Neural progenitor cell (in vitro differentiated cells): ENCODE measurements at regions not wholly inside any gene's neighbourhood (a gene's known extent, or its start where the extent isn't known, plus 50 kb on each side); places are given as distances from the start of the nearest gene placed in this dataset.

Source experiments
- DNase-seq: peaks from one replicate; pipeline ENCODE4 v3.0.0-alpha.2; 2016; ENCODE audit warnings: low spot score
- H2AFZ ChIP-seq: fragments of 200-600 bp; sonication (generic); replicated peaks from 2 replicates; pipeline ENCODE4 v1.6.1; 2016; ENCODE audit warnings: antibody characterized with exemption
- H3F3A ChIP-seq: fragments of 200-600 bp; sonication (generic); 2 replicates; pipeline ENCODE4 v1.6.1; 2016; ENCODE audit warnings: antibody characterized with exemption, low read depth
- H3K27ac ChIP-seq: fragments of 200-600 bp; sonication (generic); 2 replicates; pipeline ENCODE4 v1.5.1; 2016; ENCODE audit warnings: mild to moderate bottlenecking
- H3K27me3 ChIP-seq: fragments of 200-600 bp; sonication (generic); 2 replicates; pipeline ENCODE4 v1.6.1; 2016; ENCODE audit warnings: mild to moderate bottlenecking, moderate library complexity
- H3K36me3 ChIP-seq: fragments of 200-600 bp; sonication (generic); 2 replicates; pipeline ENCODE4 v1.5.1; 2016
- H3K4me1 ChIP-seq: fragments of 200-600 bp; sonication (generic); 2 replicates; pipeline ENCODE4 v1.6.1; 2016; ENCODE audit warnings: mixed run types
- H3K4me2 ChIP-seq: fragments of 200-600 bp; sonication (generic); 2 replicates; pipeline ENCODE4 v1.6.1; 2016
- H3K4me3 ChIP-seq: fragments of 200-600 bp; sonication (generic); 2 replicates; pipeline ENCODE4 v1.5.1; 2016
- H3K79me2 ChIP-seq: fragments of 200-600 bp; sonication (generic); 2 replicates; pipeline ENCODE4 v1.6.1; 2016; ENCODE audit warnings: low read depth
- H3K9ac ChIP-seq: fragments of 200-600 bp; sonication (generic); 2 replicates; pipeline ENCODE4 v1.6.1; 2016
- H3K9me3 ChIP-seq: fragments of 200-600 bp; sonication (generic); 2 replicates; pipeline ENCODE4 v1.5.1; 2016; ENCODE audit warnings: low read depth
- H4K20me1 ChIP-seq: fragments of 200-600 bp; sonication (generic); 2 replicates; pipeline ENCODE4 v1.6.1; 2016; ENCODE audit warnings: low read depth
- H3K27ac Mint-ChIP-seq: 3 replicates; pipeline ENCODE4 v1.8.0; 2021; ENCODE audit warnings: mixed read lengths
- H3K27me3 Mint-ChIP-seq: 2 replicates; pipeline ENCODE4 v1.8.0; 2022; ENCODE audit warnings: low read depth, mild to moderate bottlenecking, inconsistent platforms, moderate library complexity, mixed read lengths; ENCODE audit not compliant: insufficient read depth
- H3K36me3 Mint-ChIP-seq: 3 replicates; pipeline ENCODE4 v1.8.0; 2021; ENCODE audit warnings: mixed read lengths
- H3K4me1 Mint-ChIP-seq: 3 replicates; pipeline ENCODE4 v1.8.0; 2021; ENCODE audit warnings: mixed read lengths
- H3K4me3 Mint-ChIP-seq: 3 replicates; pipeline ENCODE4 v1.8.0; 2021; ENCODE audit warnings: mild to moderate bottlenecking, moderate library complexity, mixed read lengths
- H3K9me3 Mint-ChIP-seq: 3 replicates; pipeline ENCODE4 v1.8.0; 2020; ENCODE audit warnings: mixed read lengths
- CTCF ChIP-seq: fragments of 200-600 bp; sonication (generic); IDR thresholded peaks from 2 replicates; pipeline ENCODE4 v1.5.1; 2017; ENCODE audit warnings: antibody characterized with exemption, mild to moderate bottlenecking
- EZH2 ChIP-seq: fragments of 200-600 bp; sonication (generic); IDR thresholded peaks from 2 replicates; pipeline ENCODE4 v1.6.1; 2017; ENCODE audit warnings: antibody characterized with exemption, mild to moderate bottlenecking, moderate library complexity
- EZH2phosphoT487 ChIP-seq: fragments of 200-600 bp; sonication (generic); IDR thresholded peaks from 2 replicates; pipeline ENCODE4 v1.6.1; 2017; ENCODE audit warnings: antibody characterized with exemption

- Histone ChIP-seq H3K27me3 (no peaks in the 10 kb centered on the region), H3K79me2 (no peaks in the 10 kb centered on the region), H3K27ac (no peak overlapping the region), H3K9ac (no peak overlapping the region), H3K36me3 (no peaks in the 10 kb centered on the region), H2AFZ (peak overlapping the region; percentile 70), H3K4me3 (no peak overlapping the region), H3F3A (no peaks in the 10 kb centered on the region), H3K4me1 (no peaks in the 10 kb centered on the region), H3K9me3 (no peaks in the 10 kb centered on the region), H3K4me2 (no peak overlapping the region), H4K20me1 (no peaks in the 10 kb centered on the region)
- DNase-seq = peak; percentile 18
- H3K36me3 Mint-ChIP-seq = no peaks in the 10 kb centered on the region
- H3K27ac Mint-ChIP-seq = peak overlapping the region; percentile 32
- no peak overlapping the region for H3K4me3 Mint-ChIP-seq
- H3K4me1 Mint-ChIP-seq = peaks cover 10% of the 10 kb centered on the region
- peaks cover 12% of the 10 kb centered on the region for H3K9me3 Mint-ChIP-seq
- no peaks in the 10 kb centered on the region for H3K27me3 Mint-ChIP-seq
- no peak for TF ChIP-seq EZH2phosphoT487
- TF ChIP-seq EZH2 = no peak
Observed at GRCh38 chr13:58397596-58398387, 766.2 kb downstream of the PCDH17 start.

- H3K9me3 ChIP-seq = no peaks in the 10 kb centered on the region
- Mint-ChIP-seq H3K9me3 (peaks cover 13% of the 10 kb centered on the region), H3K4me3 (no peak overlapping the region), H3K27me3 (no peaks in the 10 kb centered on the region), H3K36me3 (no peaks in the 10 kb centered on the region), H3K4me1 (peaks cover 10% of the 10 kb centered on the region), H3K27ac (no peak overlapping the region)
- H3K36me3 ChIP-seq = no peaks in the 10 kb centered on the region
- no peak overlapping the region for H3K4me3 ChIP-seq
- H3K9ac ChIP-seq = no peak overlapping the region
- H2AFZ ChIP-seq = no peak overlapping the region
- no peak overlapping the region for H3K4me2 ChIP-seq
- H3K27me3 ChIP-seq = no peaks in the 10 kb centered on the region
- TF ChIP-seq EZH2phosphoT487 (no peak), EZH2 (no peak), CTCF (no peak)
- no peaks in the 10 kb centered on the region for H3F3A ChIP-seq
- H3K27ac ChIP-seq = no peak overlapping the region
- H4K20me1 ChIP-seq = no peaks in the 10 kb centered on the region
- DNase-seq = no peak
- no peaks in the 10 kb centered on the region for H3K79me2 ChIP-seq
- H3K4me1 ChIP-seq = no peaks in the 10 kb centered on the region
Observed at GRCh38 chr13:58399263-58399662, 767.7 kb downstream of the PCDH17 start.

- H3K4me3 Mint-ChIP-seq = no peak overlapping the region
- no peaks in the 10 kb centered on the region for H3K27me3 Mint-ChIP-seq
- Histone ChIP-seq H3K4me2 (no peak overlapping the region), H3K9ac (no peak overlapping the region), H3K4me3 (no peak overlapping the region), H3K4me1 (no peaks in the 10 kb centered on the region), H3K27me3 (no peaks in the 10 kb centered on the region), H4K20me1 (no peaks in the 10 kb centered on the region), H3F3A (no peaks in the 10 kb centered on the region), H3K27ac (no peak overlapping the region), H3K9me3 (no peaks in the 10 kb centered on the region), H3K79me2 (no peaks in the 10 kb centered on the region), H2AFZ (no peak overlapping the region), H3K36me3 (no peaks in the 10 kb centered on the region)
- no peaks in the 10 kb centered on the region for H3K4me1 Mint-ChIP-seq
- TF ChIP-seq CTCF = no peak
- no peak for TF ChIP-seq EZH2phosphoT487
- TF ChIP-seq EZH2 = no peak
- no peak for DNase-seq
- peaks cover 4% of the 10 kb centered on the region for H3K9me3 Mint-ChIP-seq
- H3K36me3 Mint-ChIP-seq = no peaks in the 10 kb centered on the region
- H3K27ac Mint-ChIP-seq = no peak overlapping the region
Observed at GRCh38 chr13:58406545-58406944, 775.0 kb downstream of the PCDH17 start.

- Mint-ChIP-seq H3K27ac (no peak overlapping the region), H3K4me1 (no peaks in the 10 kb centered on the region), H3K36me3 (peaks cover 5% of the 10 kb centered on the region), H3K4me3 (no peak overlapping the region), H3K9me3 (peaks cover 19% of the 10 kb centered on the region), H3K27me3 (peaks cover 2% of the 10 kb centered on the region)
- Histone ChIP-seq H3K4me1 (no peaks in the 10 kb centered on the region), H3K9me3 (no peaks in the 10 kb centered on the region), H3K27ac (no peak overlapping the region), H3K4me3 (no peak overlapping the region), H3K36me3 (no peaks in the 10 kb centered on the region), H4K20me1 (no peaks in the 10 kb centered on the region), H3K27me3 (no peaks in the 10 kb centered on the region), H2AFZ (no peak overlapping the region), H3K4me2 (no peak overlapping the region), H3K9ac (no peak overlapping the region), H3F3A (no peaks in the 10 kb centered on the region), H3K79me2 (no peaks in the 10 kb centered on the region)
- no peak for TF ChIP-seq CTCF
- TF ChIP-seq EZH2phosphoT487 = no peak
- no peak for TF ChIP-seq EZH2
- no peak for DNase-seq
Observed at GRCh38 chr13:58429917-58430316, 798.4 kb downstream of the PCDH17 start.
